Epithelial cell of esophagus (primary cell): ENCODE measurements at regions not wholly inside any gene's neighbourhood (a gene's known extent, or its start where the extent isn't known, plus 50 kb on each side); places are given as distances from the start of the nearest gene placed in this dataset.

ENCODE experiments used
- DNase-seq: peaks from one replicate; pipeline ENCODE4 v3.0.0; 2010; ENCODE audit warnings: low read depth
- H3K4me3 ChIP-seq: 2 replicates; pipeline ENCODE4 v1.5.1; 2011; ENCODE audit warnings: mild to moderate bottlenecking, low read length, control low read depth
- CTCF ChIP-seq: IDR thresholded peaks from 2 replicates; pipeline ENCODE4 v1.5.1; 2011; ENCODE audit warnings: low read depth, mild to moderate bottlenecking, low read length, control low read depth, inconsistent platforms; ENCODE audit not compliant: insufficient read depth; ENCODE audit errors: missing control alignments

DNA sequence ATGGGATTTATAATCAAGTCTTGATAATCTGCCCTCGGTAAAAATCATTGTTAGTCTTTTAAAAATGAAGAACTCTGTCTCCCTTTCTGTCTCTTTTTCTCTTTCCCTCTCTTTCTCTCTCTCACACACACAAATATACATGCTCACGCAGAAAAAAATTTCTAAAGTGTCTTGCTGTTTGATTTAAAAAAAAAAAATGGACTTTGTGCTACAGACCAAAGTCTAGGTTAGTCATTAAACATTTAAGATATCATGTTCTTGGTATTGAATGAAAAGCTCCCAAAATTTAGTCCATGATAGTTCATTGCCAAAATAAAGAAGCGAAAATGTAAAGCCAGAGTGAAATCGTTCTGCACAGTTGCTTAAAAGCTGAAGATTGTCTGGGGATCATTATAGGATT lies 665.8 kb downstream of the SORCS1 start:
- TF ChIP-seq CTCF = no peak
- DNase-seq = no peak
- no peak overlapping the region for H3K4me3 ChIP-seq

DNA sequence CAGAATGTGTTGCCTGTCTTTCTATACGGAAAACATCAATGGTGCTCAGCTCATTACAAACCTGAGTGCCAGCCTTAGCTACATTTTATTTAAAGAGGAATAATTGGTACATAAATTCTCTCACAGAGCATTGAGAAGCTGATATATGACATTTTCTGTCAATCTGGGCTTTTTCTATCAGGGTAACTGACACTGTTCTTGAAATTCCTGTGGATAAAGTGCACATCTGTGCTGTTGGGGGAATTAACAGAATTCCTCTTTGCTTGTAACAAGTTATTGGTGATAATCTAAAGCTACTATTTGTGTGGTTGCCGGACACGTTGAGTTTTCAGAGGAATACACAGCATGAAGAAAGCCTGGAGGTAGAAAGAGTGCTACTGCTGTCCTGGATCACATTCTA lies 668.6 kb downstream of the SORCS1 start:
- no peak for TF ChIP-seq CTCF
- H3K4me3 ChIP-seq = no peak overlapping the region
- no peak for DNase-seq

- no peak for DNase-seq
- TF ChIP-seq CTCF = no peak
- H3K4me3 ChIP-seq = no peak overlapping the region
Observed at GRCh38 chr10:106493751-106494150, 670.8 kb downstream of the SORCS1 start.

DNA sequence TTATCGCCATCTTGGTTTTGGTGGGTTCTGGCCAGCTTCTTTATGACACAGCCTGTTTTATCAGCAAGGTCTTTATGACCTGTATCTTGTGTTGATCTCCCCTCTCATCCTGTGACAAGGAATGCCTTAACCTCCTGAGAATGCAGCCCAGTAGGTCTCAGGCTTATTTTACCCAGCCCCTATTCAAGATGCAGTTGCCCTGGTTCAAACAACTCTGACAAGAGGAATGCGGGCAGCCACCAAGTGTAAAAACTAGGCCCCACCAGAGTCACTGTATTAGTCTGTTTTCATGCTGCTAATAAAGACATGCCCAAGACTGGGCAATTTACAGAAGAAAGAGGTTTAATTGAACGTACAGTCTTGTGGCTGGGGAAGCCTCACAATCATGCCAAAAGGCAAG lies 671.3 kb downstream of the SORCS1 start:
- no peak overlapping the region for H3K4me3 ChIP-seq
- DNase-seq = no peak

GRCh38 chr10:106487726-106488125 lies 676.8 kb downstream of the SORCS1 start:
- no peak for DNase-seq
- H3K4me3 ChIP-seq = no peak overlapping the region
- TF ChIP-seq CTCF = no peak

More for the DNA sequence above, 671.3 kb downstream of the SORCS1 start:
- TF ChIP-seq CTCF = no peak

DNA sequence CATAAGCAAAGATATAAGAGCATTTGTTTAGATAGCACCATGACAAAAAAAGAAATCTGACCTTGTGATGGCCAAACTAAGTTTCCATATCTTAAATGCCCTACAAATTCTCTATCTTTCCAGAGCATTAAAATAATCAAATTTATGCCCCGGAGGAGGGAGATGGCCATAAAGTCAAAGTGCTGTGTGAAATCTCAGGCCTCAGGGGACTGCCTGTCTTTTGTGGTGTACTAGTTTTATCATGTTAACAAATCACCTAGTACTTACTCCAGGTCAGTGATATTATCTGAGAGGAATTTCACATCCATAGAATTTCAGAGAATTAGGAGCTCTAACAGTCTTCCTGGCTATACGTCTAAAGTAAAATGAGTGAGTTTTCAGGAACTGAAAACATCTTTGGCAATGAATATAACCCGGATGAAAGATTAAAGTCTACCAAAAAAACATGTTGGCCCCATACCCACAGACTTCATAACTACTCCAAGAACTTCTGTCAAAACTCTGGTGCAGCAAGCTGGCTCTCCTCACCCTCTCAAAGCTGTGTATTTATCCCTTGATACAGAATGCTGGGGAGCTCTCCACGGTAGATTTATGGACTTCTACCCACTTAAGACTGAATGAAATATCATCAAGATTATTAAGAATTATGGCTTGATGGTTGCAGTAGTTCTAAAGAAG lies 682.8 kb downstream of the SORCS1 start:
- no peak for DNase-seq
- no peak overlapping the region for H3K4me3 ChIP-seq
- no peak for TF ChIP-seq CTCF

DNA sequence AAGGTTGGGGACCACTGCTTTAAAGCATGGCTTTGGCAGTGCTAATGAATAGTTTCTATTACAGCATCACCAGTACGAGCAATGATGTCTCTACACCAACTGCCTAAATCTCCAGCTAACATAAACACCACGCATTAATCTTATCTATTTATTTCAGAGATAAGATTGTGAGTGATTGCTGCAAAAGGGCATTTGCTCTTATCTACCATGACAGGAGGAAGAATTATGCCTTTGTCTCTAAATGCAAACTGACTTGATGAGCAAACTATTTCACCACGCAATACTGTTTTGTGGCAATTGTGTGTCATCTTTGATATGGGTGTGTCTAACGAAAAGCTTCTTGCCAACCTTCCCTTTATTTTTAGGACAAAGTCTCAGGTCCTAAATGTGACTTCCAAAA lies 684.9 kb downstream of the SORCS1 start:
- no peak for TF ChIP-seq CTCF
- H3K4me3 ChIP-seq = no peak overlapping the region
- DNase-seq = peak; percentile 18
